Esophagus squamous epithelium (tissue), 4 donors: ENCODE measurements at regions not wholly inside any gene's neighbourhood (a gene's known extent, or its start where the extent isn't known, plus 50 kb on each side); places are given as distances from the start of the nearest gene placed in this dataset.

Experiments
- POLR2A ChIP-seq, 4 donors: fragments of 450-650 bp; IDR thresholded peaks; one replicate each; pipeline ENCODE4 v1.6.1; 2017; ENCODE audit warnings: antibody characterized with exemption in 4 of 4, mild to moderate bottlenecking in 4 of 4, moderate library complexity in 3 of 4
- TF ChIP-seq, protein P1 (sequence below), 6 experiments: fragments of 450-650 bp in 4 of 6; fragments of 200-600 bp in 2 of 6; sonication (generic) in 2 of 6; IDR thresholded peaks; one replicate each; pipeline ENCODE4 v1.5.1; 2016 to 2019; ENCODE audit warnings: antibody characterized with exemption in 6 of 6, mild to moderate bottlenecking in 4 of 6, moderate library complexity in 4 of 6

GRCh38 chr18:77716282-77716681 lies 466.6 kb downstream of the GALR1 start:
- TF ChIP-seq POLR2A (IDR thresholded peaks at IDR 0.05): no peak
- TF ChIP-seq, protein P1, sequence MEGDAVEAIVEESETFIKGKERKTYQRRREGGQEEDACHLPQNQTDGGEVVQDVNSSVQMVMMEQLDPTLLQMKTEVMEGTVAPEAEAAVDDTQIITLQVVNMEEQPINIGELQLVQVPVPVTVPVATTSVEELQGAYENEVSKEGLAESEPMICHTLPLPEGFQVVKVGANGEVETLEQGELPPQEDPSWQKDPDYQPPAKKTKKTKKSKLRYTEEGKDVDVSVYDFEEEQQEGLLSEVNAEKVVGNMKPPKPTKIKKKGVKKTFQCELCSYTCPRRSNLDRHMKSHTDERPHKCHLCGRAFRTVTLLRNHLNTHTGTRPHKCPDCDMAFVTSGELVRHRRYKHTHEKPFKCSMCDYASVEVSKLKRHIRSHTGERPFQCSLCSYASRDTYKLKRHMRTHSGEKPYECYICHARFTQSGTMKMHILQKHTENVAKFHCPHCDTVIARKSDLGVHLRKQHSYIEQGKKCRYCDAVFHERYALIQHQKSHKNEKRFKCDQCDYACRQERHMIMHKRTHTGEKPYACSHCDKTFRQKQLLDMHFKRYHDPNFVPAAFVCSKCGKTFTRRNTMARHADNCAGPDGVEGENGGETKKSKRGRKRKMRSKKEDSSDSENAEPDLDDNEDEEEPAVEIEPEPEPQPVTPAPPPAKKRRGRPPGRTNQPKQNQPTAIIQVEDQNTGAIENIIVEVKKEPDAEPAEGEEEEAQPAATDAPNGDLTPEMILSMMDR (IDR thresholded peaks at IDR 0.05): no peak
